Esophagus muscularis mucosa (tissue), 4 donors: ENCODE measurements at regions not wholly inside any gene's neighbourhood (a gene's known extent, or its start where the extent isn't known, plus 50 kb on each side); places are given as distances from the start of the nearest gene placed in this dataset.

Experiments
- DNase-seq: peaks from one replicate; pipeline ENCODE4 v3.0.0-alpha.2; 2017; ENCODE audit errors: extremely low spot score
- H3K27ac ChIP-seq, 4 donors: fragments of 200-600 bp; sonication (generic); replicated peaks in 1 of 4; 1 replicate in 3 of 4; 2 replicates in 1 of 4; pipeline ENCODE4 v1.5.1; 2016 to 2019; ENCODE audit warnings: mild to moderate bottlenecking in 1 of 4
- H3K27me3 ChIP-seq, 4 donors: fragments of 200-600 bp; sonication (generic); one replicate each; pipeline versions ENCODE4 v1.5.1 to v1.6.0; 2016 to 2019
- H3K36me3 ChIP-seq, 4 donors: fragments of 200-600 bp; sonication (generic); one replicate each; pipeline ENCODE4 v1.5.1; 2016 to 2019
- H3K4me1 ChIP-seq, 4 donors: fragments of 200-600 bp; sonication (generic); one replicate each; pipeline ENCODE4 v1.5.1; 2016 to 2019
- H3K4me3 ChIP-seq, 4 donors: fragments of 200-600 bp; sonication (generic); 1 replicate in 2 of 4; 2 replicates in 2 of 4; pipeline ENCODE4 v1.5.1; 2016 to 2019; ENCODE audit warnings: mild to moderate bottlenecking in 4 of 4, moderate library complexity in 1 of 4
- H3K9me3 ChIP-seq, 4 donors: fragments of 200-600 bp; sonication (generic); 1 replicate in 3 of 4; 2 replicates in 1 of 4; pipeline ENCODE4 v1.5.1; 2016 to 2019
- CTCF ChIP-seq, 3 experiments: fragments of 200-600 bp in 2 of 3; fragments of 450-650 bp in 1 of 3; sonication (generic) in 2 of 3; IDR thresholded peaks; one replicate each; pipeline ENCODE4 v1.5.1; 2017 to 2019; ENCODE audit warnings: antibody characterized with exemption in 3 of 3, mild to moderate bottlenecking in 2 of 3, moderate library complexity in 1 of 3
- EP300 ChIP-seq: sonication (generic); formaldehyde crosslinking; IDR thresholded peaks from one replicate; pipeline ENCODE4 v1.6.1; 2017; ENCODE audit warnings: antibody characterized with exemption
- POLR2A ChIP-seq: fragments of 450-650 bp; IDR thresholded peaks from one replicate; pipeline ENCODE4 v1.6.1; 2017; ENCODE audit warnings: antibody characterized with exemption, moderate library complexity, mild to moderate bottlenecking, low read depth
- POLR2AphosphoS5 ChIP-seq, 2 donors: sonication (generic); formaldehyde crosslinking; IDR thresholded peaks; one replicate each; pipeline ENCODE4 v1.6.1; 2017; ENCODE audit warnings: antibody characterized with exemption in 2 of 2
- WGBS: methylation state at CpG from one replicate; pipeline ENCODE4 v1.1.5; 2018; 5-methylcytosine and 5-hydroxymethylcytosine counted together
- intact Hi-C: fragments of 100-400 bp; cut with DNase I; formaldehyde crosslinking; loops from one replicate; pipeline ENCODE4 v1.15.1; 2023

DNA sequence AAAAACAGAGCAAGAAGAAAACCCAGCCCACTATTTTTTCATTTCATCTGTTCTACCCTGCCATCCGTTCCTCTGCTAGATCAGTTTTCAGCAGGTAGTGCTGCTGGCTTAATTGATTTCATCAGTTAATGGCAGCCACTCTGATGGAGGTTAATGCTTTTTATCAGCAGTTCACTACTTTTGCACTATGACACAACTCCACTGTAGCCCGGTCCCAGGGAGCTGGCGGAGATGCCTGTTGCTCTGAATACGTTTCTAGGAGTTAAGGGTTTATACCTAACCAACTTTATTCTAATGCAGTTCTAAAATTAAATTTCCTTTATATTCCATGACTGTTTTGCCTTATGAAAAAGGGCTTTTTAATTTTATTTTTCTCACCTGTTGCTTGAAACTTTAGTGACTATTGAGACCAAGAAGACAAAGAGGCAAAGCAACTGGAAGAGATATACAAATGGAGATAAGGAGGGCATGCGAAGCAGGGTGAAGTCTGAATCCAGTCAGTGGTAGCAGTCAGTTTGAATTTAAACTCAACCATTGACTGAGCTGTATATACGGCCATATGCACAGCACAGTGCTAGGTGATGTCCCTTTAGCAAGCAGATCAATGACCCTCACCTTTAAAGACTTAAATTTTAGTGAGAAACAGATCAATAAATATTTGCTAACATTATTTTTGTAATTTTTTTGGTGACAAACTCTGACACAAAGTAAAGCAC, 477.9 kb downstream of the LMO4 start:
- TF ChIP-seq POLR2A: no peak
- no peak for TF ChIP-seq POLR2AphosphoS5 (IDR thresholded peaks at IDR 0.05)
- TF ChIP-seq CTCF (IDR thresholded peaks at IDR 0.05): no peak
- no peak for TF ChIP-seq EP300
- Histone ChIP-seq H3K4me3 (peak overlapping the region; percentile 1 to 28 (median 18)), H3K27me3 (no peaks in the 10 kb centered on the region), H3K27ac (peak overlapping the region; percentile 65 to 76 (median 71)), H3K9me3 (no peaks in the 10 kb centered on the region), H3K4me1 (peaks cover 0 to 21% (median 16%) of the 10 kb centered on the region in 4 donors), H3K36me3 (no peaks in the 10 kb centered on the region)
- WGBS: 55% methylated on average over 6 of the region's 6 CpGs
- DNase-seq: no peak
- intact Hi-C loops: no loop called here

- no peak for DNase-seq
- TF ChIP-seq POLR2A: no peak
- TF ChIP-seq POLR2AphosphoS5 (IDR thresholded peaks at IDR 0.05): no peak
- TF ChIP-seq CTCF (IDR thresholded peaks at IDR 0.05): no peak
- no peak for TF ChIP-seq EP300
These were observed 481.5 kb downstream of the LMO4 start for GRCh38 chr1:87810166-87810565.

DNA sequence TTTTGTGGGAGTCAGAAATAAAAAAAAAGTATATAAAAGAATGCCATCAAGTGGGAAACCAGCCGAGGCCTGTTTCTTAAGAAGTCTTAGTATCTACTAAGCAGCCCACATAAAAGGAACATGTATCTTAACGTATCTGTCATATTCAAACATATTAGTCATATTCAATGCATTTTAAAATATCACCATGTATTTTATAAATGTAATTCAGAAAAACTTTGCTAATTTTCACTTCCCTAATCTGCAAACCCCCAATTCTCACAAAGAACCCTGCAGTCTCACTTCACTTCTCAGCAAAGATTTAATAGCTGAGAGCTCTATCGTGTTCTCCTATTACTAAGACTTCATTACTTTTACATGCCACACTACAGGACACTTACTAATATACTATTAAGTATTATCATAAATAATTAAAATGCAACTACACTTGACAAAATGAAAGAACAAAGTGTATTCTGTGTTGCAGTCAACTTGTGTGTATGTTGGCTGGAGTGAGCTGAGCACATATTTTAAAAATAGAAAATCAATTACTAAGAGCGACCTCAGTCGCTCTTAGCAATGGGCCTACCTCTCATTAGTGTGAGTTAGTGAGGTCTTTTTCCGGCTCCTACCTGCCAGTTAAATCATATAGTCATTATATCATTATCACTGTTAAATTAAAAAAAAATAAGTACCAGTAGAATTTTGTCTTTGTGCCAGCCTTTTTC, 484.3 kb downstream of the LMO4 start:
- WGBS: 64% methylated on average over 6 of the region's 6 CpGs
- H3K4me1 ChIP-seq: peaks cover 0 to 38% (median 35%) of the 10 kb centered on the region in 4 donors
- intact Hi-C loops: no loop called here
- no peak overlapping the region for H3K27ac ChIP-seq
- H3K4me3 ChIP-seq: no peak overlapping the region
- H3K27me3 ChIP-seq: no peaks in the 10 kb centered on the region
- no peaks in the 10 kb centered on the region for H3K9me3 ChIP-seq
- H3K36me3 ChIP-seq: no peaks in the 10 kb centered on the region
- DNase-seq: no peak
- no peak for TF ChIP-seq POLR2A
- TF ChIP-seq CTCF (IDR thresholded peaks at IDR 0.05): no peak
- TF ChIP-seq EP300: no peak
- no peak for TF ChIP-seq POLR2AphosphoS5 (IDR thresholded peaks at IDR 0.05)

More at GRCh38 chr1:87810166-87810565, 481.5 kb downstream of the LMO4 start:
- Histone ChIP-seq H3K9me3 (no peaks in the 10 kb centered on the region), H3K27ac (no peak overlapping the region), H3K4me1 (peaks cover 0 to 43% (median 41%) of the 10 kb centered on the region in 4 donors), H3K4me3 (no peak overlapping the region), H3K27me3 (no peaks in the 10 kb centered on the region), H3K36me3 (no peaks in the 10 kb centered on the region)
- intact Hi-C loops: no loop called here
- 67% methylated on average over 1 of the region's 1 CpG for WGBS

DNA sequence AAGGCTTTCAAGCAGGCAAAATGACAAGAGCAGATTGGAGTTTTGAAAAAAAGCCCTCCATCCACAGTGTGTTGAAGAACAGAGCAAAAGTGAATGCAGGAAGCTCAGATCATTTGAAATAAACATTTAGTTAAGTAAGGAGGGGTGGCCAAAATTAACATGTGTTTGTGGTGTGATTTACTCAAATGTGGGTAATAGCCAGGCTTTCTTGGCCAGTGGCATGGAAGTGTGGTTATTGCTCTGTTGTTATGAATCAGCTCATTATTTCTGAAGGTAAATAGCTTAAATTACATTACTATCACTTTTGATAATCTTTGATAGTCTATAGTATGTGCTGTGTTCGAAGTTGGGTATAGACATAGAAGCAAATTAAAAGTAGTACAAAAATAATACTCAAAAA, 485.9 kb downstream of the LMO4 start:
- DNase-seq: no peak
- Histone ChIP-seq H3K27me3 (no peaks in the 10 kb centered on the region), H3K4me3 (no peak overlapping the region), H3K27ac (peak overlapping the region in 1 of 4 donors; percentile 14), H3K9me3 (no peaks in the 10 kb centered on the region), H3K36me3 (no peaks in the 10 kb centered on the region), H3K4me1 (peaks cover 0 to 38% (median 36%) of the 10 kb centered on the region in 4 donors)
- 72% methylated on average over 1 of the region's 1 CpG for whole genome bisulfite sequencing
- intact Hi-C loops: no loop called here
- no peak for TF ChIP-seq EP300
- TF ChIP-seq POLR2AphosphoS5 (IDR thresholded peaks at IDR 0.05): no peak
- TF ChIP-seq CTCF (IDR thresholded peaks at IDR 0.05): no peak
- TF ChIP-seq POLR2A: no peak
